Astrocyte of the cerebellum (primary cell): ENCODE measurements at regions not wholly inside any gene's neighbourhood (a gene's known extent, or its start where the extent isn't known, plus 50 kb on each side); places are given as distances from the start of the nearest gene placed in this dataset.

Experiments used
- DNase-seq: peaks from one replicate; pipeline ENCODE4 v3.0.0-alpha.2; 2011; ENCODE audit warnings: low read depth
- H3K4me3 ChIP-seq: 2 replicates; pipeline ENCODE4 v1.5.1; 2011; ENCODE audit warnings: mild to moderate bottlenecking, low read depth, low read length, moderate library complexity
- in situ Hi-C: cut with HindIII; loops from 2 replicates; pipeline ENCODE4 v1.10.0; 2017; ENCODE audit warnings: low sequenced_read_pairs
- TF ChIP-seq, protein P1 (sequence below): IDR thresholded peaks from 2 replicates; pipeline ENCODE4 v1.5.1; 2012; ENCODE audit warnings: low read length, low read depth, moderate library complexity, mild to moderate bottlenecking; ENCODE audit errors: missing control alignments

DNA sequence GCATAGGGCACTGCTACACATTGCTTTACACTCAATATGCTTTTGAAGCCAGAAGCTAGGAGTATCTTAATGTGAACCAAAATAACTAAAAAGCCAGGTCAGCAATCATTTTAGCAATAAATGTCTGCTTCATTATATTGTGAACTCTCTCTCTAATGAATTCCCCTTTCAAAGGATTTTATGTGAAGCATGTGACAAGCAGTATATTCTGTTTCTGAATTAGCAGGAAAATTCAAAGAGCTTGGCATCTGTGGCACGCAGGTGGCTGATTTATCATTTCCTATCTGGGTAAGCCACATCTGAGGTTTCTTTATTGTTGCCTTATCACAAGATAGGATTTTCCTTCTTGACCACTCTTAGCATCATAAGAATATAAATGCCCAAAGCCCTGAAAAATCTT lies 56.8 kb upstream of the KLF12 start:
- TF ChIP-seq, protein P1, sequence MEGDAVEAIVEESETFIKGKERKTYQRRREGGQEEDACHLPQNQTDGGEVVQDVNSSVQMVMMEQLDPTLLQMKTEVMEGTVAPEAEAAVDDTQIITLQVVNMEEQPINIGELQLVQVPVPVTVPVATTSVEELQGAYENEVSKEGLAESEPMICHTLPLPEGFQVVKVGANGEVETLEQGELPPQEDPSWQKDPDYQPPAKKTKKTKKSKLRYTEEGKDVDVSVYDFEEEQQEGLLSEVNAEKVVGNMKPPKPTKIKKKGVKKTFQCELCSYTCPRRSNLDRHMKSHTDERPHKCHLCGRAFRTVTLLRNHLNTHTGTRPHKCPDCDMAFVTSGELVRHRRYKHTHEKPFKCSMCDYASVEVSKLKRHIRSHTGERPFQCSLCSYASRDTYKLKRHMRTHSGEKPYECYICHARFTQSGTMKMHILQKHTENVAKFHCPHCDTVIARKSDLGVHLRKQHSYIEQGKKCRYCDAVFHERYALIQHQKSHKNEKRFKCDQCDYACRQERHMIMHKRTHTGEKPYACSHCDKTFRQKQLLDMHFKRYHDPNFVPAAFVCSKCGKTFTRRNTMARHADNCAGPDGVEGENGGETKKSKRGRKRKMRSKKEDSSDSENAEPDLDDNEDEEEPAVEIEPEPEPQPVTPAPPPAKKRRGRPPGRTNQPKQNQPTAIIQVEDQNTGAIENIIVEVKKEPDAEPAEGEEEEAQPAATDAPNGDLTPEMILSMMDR: no peak
- in situ Hi-C loops: no loop called here
- no peak overlapping the region for H3K4me3 ChIP-seq
- no peak for DNase-seq

DNA sequence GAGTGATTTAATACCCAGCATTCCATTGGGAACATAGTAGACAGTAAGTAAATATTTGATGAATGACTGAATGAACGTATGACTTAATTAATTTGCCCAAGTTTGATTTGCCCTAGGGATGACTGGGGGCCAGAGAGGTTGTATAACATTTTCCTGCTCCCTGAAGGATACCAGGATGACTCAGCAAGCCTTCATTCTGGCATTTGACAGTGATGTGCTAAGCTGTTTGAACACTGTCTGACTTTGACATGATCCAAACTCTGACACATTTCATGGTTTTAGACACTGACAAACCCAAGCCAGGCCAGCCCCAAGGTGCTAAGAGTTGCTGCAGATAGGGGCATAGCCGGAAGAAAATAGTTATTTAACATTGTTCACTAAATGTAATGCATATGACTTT lies 53.4 kb upstream of the KLF12 start:
- no peak overlapping the region for H3K4me3 ChIP-seq
- DNase-seq: no peak
- in situ Hi-C loops: no loop called here
- TF ChIP-seq, protein P1: no peak

DNA sequence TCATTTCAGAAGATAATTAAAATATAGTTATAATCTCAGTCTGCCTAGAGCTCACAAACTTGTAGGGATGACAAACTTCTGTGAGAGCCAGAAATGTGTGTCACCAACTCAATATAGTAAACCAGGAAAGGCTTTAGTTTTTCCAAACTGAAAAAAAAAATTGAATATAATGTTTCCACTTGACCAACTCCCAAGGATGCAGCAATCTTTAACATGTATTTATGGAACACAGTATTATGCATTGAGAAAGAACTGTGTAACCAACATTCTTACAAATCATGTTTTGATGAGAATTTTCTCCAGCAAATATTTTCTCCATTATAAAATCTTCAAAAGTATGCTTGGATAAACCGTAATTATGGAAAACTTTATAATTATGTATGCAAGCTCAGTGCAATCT lies 50.1 kb upstream of the KLF12 start:
- TF ChIP-seq, protein P1: no peak
- in situ Hi-C loops: no loop called here
- no peak for DNase-seq
- H3K4me3 ChIP-seq: no peak overlapping the region
